ENCODE measurements at regions not wholly inside any gene's neighbourhood (a gene's known extent, or its start where the extent isn't known, plus 50 kb on each side); places are given as distances from the start of the nearest gene placed in this dataset.

- no peak for TF ChIP-seq REST (IDR thresholded peaks at IDR 0.05; ENCODE audit: unreplicated experiment)
- no peak for TF ChIP-seq POLR2AphosphoS5 (IDR thresholded peaks at IDR 0.05; ENCODE audit: low read depth)
- TF ChIP-seq JUNB (IDR thresholded peaks at IDR 0.05; ENCODE audit: unreplicated experiment) = no peak
- TF ChIP-seq EZH2phosphoT487 (IDR thresholded peaks at IDR 0.05; ENCODE audit: unreplicated experiment) = no peak
- no peak for TF ChIP-seq ZNF331 (CRISPR knock-in tag; IDR thresholded peaks at IDR 0.05; ENCODE audit: low read depth)
- no peak for TF ChIP-seq EZH2 (IDR thresholded peaks at IDR 0.05; ENCODE audit: low read depth, unreplicated experiment)
Observed at GRCh38 chr11:97110376-97110775, 720.6 kb downstream of the JRKL start (continued).

DNA sequence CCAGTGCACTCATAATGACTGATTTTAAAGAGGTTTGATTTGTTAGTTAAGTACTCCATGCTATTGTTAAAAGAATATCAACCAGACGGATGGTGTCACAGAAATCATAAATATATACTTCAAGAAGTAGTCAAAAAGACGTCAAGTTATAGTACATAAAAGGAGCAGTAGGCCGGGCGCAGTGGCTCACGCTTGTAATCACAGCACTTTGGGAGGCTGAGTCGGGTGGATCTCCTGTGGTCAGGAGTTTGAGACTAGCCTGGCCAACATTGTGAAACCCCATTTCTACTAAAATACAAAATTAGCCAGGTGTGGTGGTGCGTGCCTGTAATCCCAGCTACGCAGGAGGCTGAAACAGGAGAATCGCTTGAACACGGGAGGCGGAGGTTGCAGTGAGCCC, 721.7 kb downstream of the JRKL start:
- Histone ChIP-seq H3K4me3 (no peak overlapping the region), H3K4me1 (ENCODE audit: insufficient read depth) (no peaks in the 10 kb centered on the region), H3K27ac (ENCODE audit: low read depth) (no peak overlapping the region), H3K36me3 (ENCODE audit: insufficient read depth) (no peaks in the 10 kb centered on the region), H3K9me2 (ENCODE audit: insufficient read depth) (no peaks in the 10 kb centered on the region), H3K79me2 (replicated peaks; ENCODE audit: insufficient read depth) (no peaks in the 10 kb centered on the region), H3K27me3 (ENCODE audit: insufficient read depth) (no peaks in the 10 kb centered on the region), H2AFZ (no peak overlapping the region), H3F3A (replicated peaks; ENCODE audit: low read depth) (no peaks in the 10 kb centered on the region), H4K20me1 (replicated peaks; ENCODE audit: insufficient read depth) (no peaks in the 10 kb centered on the region), H3K4me2 (no peak overlapping the region)
- ATAC-seq (no peak), DNase-seq (ENCODE audit: low spot score) (no peak)
- Mint-ChIP-seq H3K9me3 (no peaks in the 10 kb centered on the region), H3K4me3 (no peak overlapping the region), H3K4me1 (no peaks in the 10 kb centered on the region), H3K27ac (no peak overlapping the region), H3K36me3 (ENCODE audit: low read depth) (no peaks in the 10 kb centered on the region), H3K27me3 (ENCODE audit: insufficient read depth, low read depth, poor library complexity) (no peaks in the 10 kb centered on the region)
- no peak for TF ChIP-seq STAT1 (IDR thresholded peaks at IDR 0.05; ENCODE audit: unreplicated experiment)
- TF ChIP-seq ZNF462 (CRISPR knock-in tag; IDR thresholded peaks at IDR 0.05) = no peak
- TF ChIP-seq EZH2phosphoT487 (IDR thresholded peaks at IDR 0.05; ENCODE audit: unreplicated experiment) = no peak
- no peak for TF ChIP-seq EZH2 (IDR thresholded peaks at IDR 0.05; ENCODE audit: low read depth, unreplicated experiment)
- TF ChIP-seq CREB1 (CRISPR knock-in tag; IDR thresholded peaks at IDR 0.05; ENCODE audit: low read depth) = no peak
- no peak for TF ChIP-seq NANOG (IDR thresholded peaks at IDR 0.05; ENCODE audit: borderline replicate concordance)
- TF ChIP-seq ZNF331 (CRISPR knock-in tag; IDR thresholded peaks at IDR 0.05; ENCODE audit: low read depth) = no peak
- TF ChIP-seq JUNB (IDR thresholded peaks at IDR 0.05; ENCODE audit: unreplicated experiment) = no peak
- no peak for TF ChIP-seq CTCF (conservative IDR thresholded peaks at IDR 0.05; ENCODE audit: low read depth in 2 of 2)
- no peak for TF ChIP-seq POLR2AphosphoS5 (IDR thresholded peaks at IDR 0.05; ENCODE audit: low read depth)
- TF ChIP-seq ETS1 (IDR thresholded peaks at IDR 0.05) = no peak

Measured in GM23338 (cell line).